ENCODE measurements at regions not wholly inside any gene's neighbourhood (a gene's known extent, or its start where the extent isn't known, plus 50 kb on each side); places are given as distances from the start of the nearest gene placed in this dataset.
"Not testable (repeated sequence)": the region's sequence is repeated elsewhere in the genome, so short reads cannot be mapped to it uniquely, and the experiment has no call there.

DNA sequence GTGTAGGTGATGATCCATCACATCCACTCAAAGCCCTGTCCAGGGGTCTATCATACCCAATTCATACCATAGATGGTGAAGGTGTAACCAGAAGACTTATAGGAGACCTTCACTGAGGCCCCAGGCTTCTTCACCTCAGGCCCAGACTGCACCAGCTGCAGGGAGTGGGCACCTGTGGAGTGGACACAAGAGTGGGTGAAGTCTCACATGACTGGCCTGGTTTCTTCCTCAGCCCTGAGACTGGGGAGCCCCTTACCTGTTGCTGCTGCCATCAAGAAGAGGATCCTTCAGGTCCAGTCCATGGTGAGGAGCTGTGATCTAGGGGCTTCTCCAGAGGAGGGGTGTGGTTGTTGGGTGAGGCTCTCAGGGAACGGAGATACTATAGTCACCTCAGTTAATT, 851.0 kb downstream of the TMEM121 start:
- no peak overlapping the region for H3K4me3 Mint-ChIP-seq
- H3K27ac Mint-ChIP-seq = no peak overlapping the region

GRCh38 chr14:106378191-106378590, 851.8 kb downstream of the TMEM121 start:
- Histone ChIP-seq H3K36me3 (ENCODE audit: control insufficient read depth, insufficient read depth, low read length) (no peaks in the 10 kb centered on the region), H3K4me3 (ENCODE audit: low read length) (no peak overlapping the region), H3K9me3 (ENCODE audit: control insufficient read depth, insufficient read depth, low read length) (no peaks in the 10 kb centered on the region), H3K27me3 (ENCODE audit: control insufficient read depth, insufficient read depth, low read length) (no peaks in the 10 kb centered on the region), H3K4me1 (ENCODE audit: control insufficient read depth, insufficient read depth, low read length) (peaks cover 10% of the 10 kb centered on the region), H3K27ac (ENCODE audit: low read length) (no peak overlapping the region)
- H3K9me3 Mint-ChIP-seq = no peaks in the 10 kb centered on the region
- peaks cover 20 to 67% of the 10 kb centered on the region in 2 donors for H3K27me3 Mint-ChIP-seq (ENCODE audit: low read depth in 2 of 2)
- H3K36me3 Mint-ChIP-seq = no peaks in the 10 kb centered on the region
- intact Hi-C loops (cut with micrococcal nuclease) = no loop called here
- DNase-seq (peak in 1 of 2 donors; percentile 59), ATAC-seq (peak in 2 of 3 donors; percentile 61 to 68)
- TF ChIP-seq, protein P1, sequence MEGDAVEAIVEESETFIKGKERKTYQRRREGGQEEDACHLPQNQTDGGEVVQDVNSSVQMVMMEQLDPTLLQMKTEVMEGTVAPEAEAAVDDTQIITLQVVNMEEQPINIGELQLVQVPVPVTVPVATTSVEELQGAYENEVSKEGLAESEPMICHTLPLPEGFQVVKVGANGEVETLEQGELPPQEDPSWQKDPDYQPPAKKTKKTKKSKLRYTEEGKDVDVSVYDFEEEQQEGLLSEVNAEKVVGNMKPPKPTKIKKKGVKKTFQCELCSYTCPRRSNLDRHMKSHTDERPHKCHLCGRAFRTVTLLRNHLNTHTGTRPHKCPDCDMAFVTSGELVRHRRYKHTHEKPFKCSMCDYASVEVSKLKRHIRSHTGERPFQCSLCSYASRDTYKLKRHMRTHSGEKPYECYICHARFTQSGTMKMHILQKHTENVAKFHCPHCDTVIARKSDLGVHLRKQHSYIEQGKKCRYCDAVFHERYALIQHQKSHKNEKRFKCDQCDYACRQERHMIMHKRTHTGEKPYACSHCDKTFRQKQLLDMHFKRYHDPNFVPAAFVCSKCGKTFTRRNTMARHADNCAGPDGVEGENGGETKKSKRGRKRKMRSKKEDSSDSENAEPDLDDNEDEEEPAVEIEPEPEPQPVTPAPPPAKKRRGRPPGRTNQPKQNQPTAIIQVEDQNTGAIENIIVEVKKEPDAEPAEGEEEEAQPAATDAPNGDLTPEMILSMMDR (IDR thresholded peaks at IDR 0.05) = peak; percentile 60
- WGBS (ENCODE audit: insufficient coverage) = 11% methylated on average over 3 of the region's 3 CpGs
- H3K4me1 Mint-ChIP-seq = peaks cover 7 to 8% of the 10 kb centered on the region in 2 donors
- no peak overlapping the region for H3K4me3 Mint-ChIP-seq
- no peak overlapping the region for H3K27ac Mint-ChIP-seq

More for the DNA sequence above, 851.0 kb downstream of the TMEM121 start:
- Mint-ChIP-seq H3K27me3 (ENCODE audit: low read depth in 2 of 2) (peaks cover 27 to 69% of the 10 kb centered on the region in 2 donors), H3K36me3 (no peaks in the 10 kb centered on the region), H3K4me1 (peaks cover 13% of the 10 kb centered on the region in 2 donors), H3K9me3 (no peaks in the 10 kb centered on the region)
- WGBS (ENCODE audit: insufficient coverage) = no CpG with 5 or more reads among the region's 1 CpG
- no peaks in the 10 kb centered on the region for H3K9me3 ChIP-seq (ENCODE audit: control insufficient read depth, insufficient read depth, low read length)
- ATAC-seq = no peak
- no peaks in the 10 kb centered on the region for H3K27me3 ChIP-seq (ENCODE audit: control insufficient read depth, insufficient read depth, low read length)
- H3K36me3 ChIP-seq (ENCODE audit: control insufficient read depth, insufficient read depth, low read length) = no peaks in the 10 kb centered on the region
- intact Hi-C loops (cut with micrococcal nuclease) = no loop called here
- no peak overlapping the region for H3K4me3 ChIP-seq (ENCODE audit: low read length)
- H3K4me1 ChIP-seq (ENCODE audit: control insufficient read depth, insufficient read depth, low read length) = peaks cover 10% of the 10 kb centered on the region
- TF ChIP-seq, protein P1 (IDR thresholded peaks at IDR 0.05) = no peak
- no peak overlapping the region for H3K27ac ChIP-seq (ENCODE audit: low read length)
- no peak for DNase-seq

- no peak overlapping the region for H3K27ac Mint-ChIP-seq
Measured at GRCh38 chr14:106380740-106381139, 854.4 kb downstream of the TMEM121 start.

GRCh38 chr14:106389186-106389585, 862.8 kb downstream of the TMEM121 start:
- H3K27ac ChIP-seq (ENCODE audit: low read length); H3K9me3 ChIP-seq (ENCODE audit: control insufficient read depth, insufficient read depth, low read length); H3K27me3 ChIP-seq (ENCODE audit: control insufficient read depth, insufficient read depth, low read length); H3K36me3 ChIP-seq (ENCODE audit: control insufficient read depth, insufficient read depth, low read length); H3K4me3 Mint-ChIP-seq; H3K4me1 ChIP-seq (ENCODE audit: control insufficient read depth, insufficient read depth, low read length); H3K9me3 Mint-ChIP-seq; H3K27ac Mint-ChIP-seq; intact Hi-C loops (cut with micrococcal nuclease); H3K4me3 ChIP-seq (ENCODE audit: low read length); H3K4me1 Mint-ChIP-seq; DNase-seq; H3K36me3 Mint-ChIP-seq; ATAC-seq: not testable (repeated sequence)
- 77% methylated on average over 9 of the region's 9 CpGs for WGBS (ENCODE audit: insufficient coverage)
- peaks cover 36 to 43% of the 10 kb centered on the region in 2 donors for H3K27me3 Mint-ChIP-seq (ENCODE audit: low read depth in 2 of 2)

More at GRCh38 chr14:106380740-106381139, 854.4 kb downstream of the TMEM121 start:
- Histone ChIP-seq H3K36me3 (ENCODE audit: control insufficient read depth, insufficient read depth, low read length) (no peaks in the 10 kb centered on the region), H3K27me3 (ENCODE audit: control insufficient read depth, insufficient read depth, low read length) (no peaks in the 10 kb centered on the region), H3K9me3 (ENCODE audit: control insufficient read depth, insufficient read depth, low read length) (no peaks in the 10 kb centered on the region), H3K4me1 (ENCODE audit: control insufficient read depth, insufficient read depth, low read length) (no peaks in the 10 kb centered on the region), H3K4me3 (ENCODE audit: low read length) (no peak overlapping the region), H3K27ac (ENCODE audit: low read length) (no peak overlapping the region)
- no peaks in the 10 kb centered on the region for H3K4me1 Mint-ChIP-seq
- TF ChIP-seq, protein P1 (IDR thresholded peaks at IDR 0.05) = no peak
- DNase-seq (no peak), ATAC-seq (no peak)
- WGBS (ENCODE audit: insufficient coverage) = no CpG with 5 or more reads among the region's 2 CpGs
- H3K4me3 Mint-ChIP-seq = no peak overlapping the region
- H3K27me3 Mint-ChIP-seq (ENCODE audit: low read depth in 2 of 2) = peaks cover 23 to 74% of the 10 kb centered on the region in 2 donors
- no peaks in the 10 kb centered on the region for H3K9me3 Mint-ChIP-seq
- no peaks in the 10 kb centered on the region for H3K36me3 Mint-ChIP-seq
- intact Hi-C loops (cut with micrococcal nuclease) = no loop called here

Data from natural killer cell (primary cell).